GM18873 (cell line): ENCODE measurements at regions not wholly inside any gene's neighbourhood (a gene's known extent, or its start where the extent isn't known, plus 50 kb on each side); places are given as distances from the start of the nearest gene placed in this dataset.

Source experiments
- ATAC-seq: cut with Tn5 transposase; IDR thresholded peaks from one replicate; pipeline ENCODE4 v1.9.1; 2021; ENCODE audit warnings: mild to moderate bottlenecking, moderate library complexity, moderate number of reproducible peaks; ENCODE audit not compliant: unreplicated experiment, low FRiP score

DNA sequence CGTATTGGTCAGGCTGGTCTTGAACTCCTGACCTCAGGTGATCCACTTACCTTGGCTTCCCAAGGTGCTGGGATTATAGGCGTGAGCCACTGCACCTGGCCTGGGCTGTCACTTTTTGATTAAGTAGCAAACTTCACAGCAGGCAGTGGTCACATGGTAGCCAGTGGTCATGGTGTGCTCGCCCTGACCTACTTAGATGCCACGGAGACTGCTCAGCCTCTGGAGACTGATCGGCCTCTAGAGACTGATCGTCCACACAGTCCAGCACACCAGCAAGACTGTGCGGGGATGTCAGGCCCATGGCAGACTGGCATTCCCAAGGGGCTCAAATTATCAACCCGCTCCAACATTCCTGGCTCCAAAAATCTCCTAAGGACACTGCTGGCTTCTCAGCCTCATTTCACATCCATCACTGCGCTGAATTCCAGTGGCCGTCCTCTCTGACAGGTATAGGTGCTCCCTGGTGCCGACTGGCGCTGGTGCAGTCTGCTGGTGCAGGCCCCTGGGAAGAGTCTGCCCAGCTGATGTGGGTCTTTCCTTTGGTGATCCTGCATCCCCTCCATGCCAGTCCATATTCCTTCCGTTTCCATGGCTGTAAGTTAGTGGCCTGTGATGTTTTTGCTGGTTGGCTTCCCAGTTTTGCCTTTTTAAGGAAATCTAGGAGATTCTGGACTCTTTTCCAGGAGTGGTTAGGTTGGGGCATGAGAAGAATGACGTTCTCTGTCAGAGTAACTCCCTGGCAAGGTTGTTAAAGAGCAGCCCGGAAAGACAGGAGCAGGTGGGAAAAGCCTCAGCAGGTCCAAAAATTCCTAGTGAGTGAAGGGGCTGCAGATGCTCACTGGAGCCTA is 374.5 kb upstream of the HS6ST1 start:
- ATAC-seq = no peak

DNA sequence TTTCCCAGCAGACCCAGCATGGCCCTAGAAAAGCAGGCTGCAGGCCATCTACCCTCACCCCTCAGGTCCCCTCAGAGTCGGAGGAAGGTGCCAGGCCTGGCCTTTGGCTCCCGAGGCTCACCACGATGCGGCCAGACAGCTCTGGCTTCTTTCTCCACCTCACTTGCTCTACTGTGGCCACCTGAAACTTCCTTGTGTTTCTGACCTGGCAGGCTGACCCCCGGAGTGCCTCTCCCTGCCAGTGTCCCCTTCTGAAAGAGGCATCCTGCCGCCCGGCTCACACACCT is 375.0 kb upstream of the HS6ST1 start:
- ATAC-seq = no peak

- no peak for ATAC-seq
Observed at GRCh38 chr2:128695646-128696220, 377.1 kb upstream of the HS6ST1 start.

- ATAC-seq = no peak
Observed at GRCh38 chr2:128696421-128696820, 377.8 kb upstream of the HS6ST1 start.

DNA sequence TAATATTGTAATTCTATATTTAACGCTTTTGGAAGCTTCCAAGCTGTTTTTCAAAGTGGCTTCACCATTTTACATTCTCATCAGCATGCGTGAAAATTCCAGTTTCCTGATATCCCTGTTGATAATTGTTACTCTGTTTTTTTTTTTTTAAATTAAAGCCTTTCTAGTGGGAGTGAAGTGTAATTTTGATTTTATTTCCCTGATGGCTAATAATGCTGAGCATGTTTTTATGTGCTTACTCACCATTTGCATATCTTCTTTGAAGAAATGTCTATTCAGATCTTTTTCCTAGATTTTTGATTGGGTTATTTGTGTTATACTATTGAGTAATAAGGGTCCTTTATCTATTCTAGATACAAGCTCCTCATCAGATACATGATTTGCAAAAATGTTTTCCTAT is 382.8 kb upstream of the HS6ST1 start:
- no peak for ATAC-seq

GRCh38 chr2:128702616-128703015 is 383.9 kb upstream of the HS6ST1 start:
- ATAC-seq = no peak

DNA sequence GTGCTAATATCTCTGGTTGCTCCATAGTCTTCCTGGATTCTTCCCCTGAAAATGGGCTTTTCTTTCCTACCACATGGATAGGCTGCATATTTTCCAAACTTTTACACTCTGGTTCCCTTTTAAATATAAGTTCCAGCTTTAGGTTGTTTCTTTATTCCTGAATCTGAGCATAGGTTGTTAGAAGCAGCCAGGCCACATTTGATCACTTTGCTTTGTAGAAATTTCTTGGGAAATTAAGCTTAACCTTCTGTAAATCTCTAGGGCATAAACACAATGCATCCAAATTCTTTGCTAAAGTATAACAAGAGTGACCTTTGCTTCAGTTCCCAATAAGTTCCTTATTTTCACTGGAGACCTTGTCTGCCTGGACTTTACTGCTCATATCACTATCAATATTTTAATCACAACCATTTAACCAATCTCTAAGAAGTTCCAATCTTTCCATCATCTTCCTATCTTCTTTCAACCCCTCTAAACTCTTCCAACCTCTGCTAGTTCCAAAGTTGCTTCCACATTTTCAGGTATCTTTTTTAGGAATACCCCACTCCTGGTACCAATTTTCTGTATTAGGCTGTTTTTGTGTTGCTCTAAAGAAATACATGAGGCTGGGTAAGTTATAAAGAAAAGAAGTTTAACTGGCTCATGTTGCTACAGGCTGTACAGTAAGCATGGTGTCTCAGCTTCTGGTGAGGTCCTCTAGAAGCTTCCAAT is 389.6 kb upstream of the HS6ST1 start:
- no peak for ATAC-seq

GRCh38 chr2:128710242-128710641 is 391.6 kb upstream of the HS6ST1 start:
- ATAC-seq = no peak

DNA sequence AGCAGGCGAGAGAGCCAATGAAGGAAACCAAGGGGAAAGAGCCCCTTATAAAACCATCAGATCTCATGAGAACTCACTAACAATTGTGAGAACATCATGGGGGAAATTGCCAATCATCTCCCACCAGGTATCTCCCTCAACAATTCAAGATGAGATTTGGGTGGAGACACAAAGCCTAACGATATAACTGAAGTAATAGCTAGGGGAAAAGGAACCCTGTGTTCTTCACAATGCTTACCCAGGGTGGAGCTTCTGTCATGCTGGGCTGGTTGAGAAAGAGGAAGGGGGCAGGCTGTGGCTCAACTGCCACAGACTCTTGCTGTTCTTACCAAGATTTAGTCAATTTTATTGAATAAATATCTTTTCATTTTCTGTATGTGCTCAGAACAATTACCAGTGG is 392.1 kb upstream of the HS6ST1 start:
- ATAC-seq = no peak

- no peak for ATAC-seq
Observed at GRCh38 chr2:128714285-128714684, 395.6 kb upstream of the HS6ST1 start.

DNA sequence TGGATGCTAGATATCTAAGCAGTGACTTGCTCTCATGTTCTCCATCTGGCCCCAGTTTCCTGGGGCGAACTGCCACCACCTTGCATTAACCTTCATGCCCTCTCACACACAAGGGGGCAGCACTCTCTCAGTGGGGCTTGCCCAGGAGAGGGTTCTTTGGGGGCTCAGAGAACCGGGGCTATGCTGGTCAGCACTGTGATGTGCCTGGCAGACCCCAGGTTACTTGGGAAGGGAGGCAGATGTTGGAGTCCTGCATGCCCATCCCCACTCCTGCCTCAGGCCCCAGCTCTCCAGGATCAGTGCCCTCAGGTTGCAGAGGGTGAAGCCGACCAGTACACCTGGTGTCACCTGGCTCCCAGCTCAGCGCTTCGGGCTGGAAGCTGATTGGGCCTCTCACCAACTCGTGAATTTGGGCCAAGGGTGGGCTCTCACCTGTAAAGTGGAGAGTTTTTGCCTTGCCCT is 396.2 kb upstream of the HS6ST1 start:
- no peak for ATAC-seq

DNA sequence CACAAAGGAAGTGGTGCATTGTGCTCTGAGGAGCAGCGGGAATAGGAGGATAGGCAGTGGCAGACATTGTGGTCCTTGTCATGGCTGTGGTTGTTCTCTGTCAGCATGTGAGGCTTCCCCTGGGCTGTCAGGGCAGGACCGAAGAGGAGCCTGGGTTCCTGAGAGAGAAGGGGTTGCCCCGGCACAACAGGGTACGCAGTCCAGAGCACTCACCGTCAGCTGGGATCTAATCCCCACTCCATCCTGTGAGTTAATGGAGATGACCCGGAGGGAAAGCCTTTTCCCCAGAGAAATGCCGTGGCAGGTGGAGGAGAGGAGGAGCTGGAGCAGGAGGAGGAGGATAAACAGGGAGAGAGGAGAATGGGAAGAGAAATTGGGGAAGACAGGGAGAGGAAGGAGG is 396.7 kb upstream of the HS6ST1 start:
- no peak for ATAC-seq

DNA sequence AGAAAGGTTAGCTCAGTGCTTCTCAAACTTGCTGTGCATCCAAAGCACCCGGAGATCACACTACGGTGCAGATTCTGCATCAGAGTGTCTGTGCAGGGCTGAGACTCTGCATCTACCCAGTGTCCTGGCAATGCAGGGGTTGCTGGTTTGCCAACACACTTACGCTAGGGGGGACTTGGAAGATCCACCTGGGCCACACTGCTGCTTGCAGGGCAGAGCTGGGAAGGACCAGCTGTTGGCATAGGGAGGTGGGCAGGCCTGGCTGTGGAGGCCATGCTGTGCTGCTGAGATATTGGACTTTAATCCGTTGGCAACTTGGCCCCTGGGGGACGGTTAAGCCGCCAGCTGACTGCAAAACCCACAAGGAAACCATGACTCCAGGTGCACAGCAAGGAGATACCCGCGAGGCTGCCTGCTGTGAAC is 397.6 kb upstream of the HS6ST1 start:
- no peak for ATAC-seq

- no peak for ATAC-seq
Observed at GRCh38 chr2:128717758-128718710, 399.4 kb upstream of the HS6ST1 start.

- no peak for ATAC-seq
Observed at GRCh38 chr2:128720080-128721022, 401.7 kb upstream of the HS6ST1 start.

DNA sequence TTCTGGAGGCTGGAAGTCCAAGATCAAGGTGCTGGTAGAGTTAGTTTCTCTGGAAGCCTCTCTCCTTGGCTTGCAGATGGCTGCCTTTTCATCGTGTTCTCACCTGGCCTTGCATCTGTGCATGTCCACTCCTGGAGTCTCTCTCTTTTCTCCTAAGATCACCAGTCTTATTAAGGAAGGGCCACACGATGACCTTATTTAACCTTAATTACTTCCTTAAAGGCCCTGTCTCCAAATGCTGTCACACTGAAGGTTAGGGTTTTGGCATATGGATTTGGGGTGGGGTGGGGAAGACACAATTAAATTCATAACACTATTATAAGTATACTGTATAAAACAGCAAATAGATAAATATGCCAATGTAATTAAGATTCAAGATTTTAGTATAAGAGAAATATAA is 402.4 kb upstream of the HS6ST1 start:
- ATAC-seq = no peak

DNA sequence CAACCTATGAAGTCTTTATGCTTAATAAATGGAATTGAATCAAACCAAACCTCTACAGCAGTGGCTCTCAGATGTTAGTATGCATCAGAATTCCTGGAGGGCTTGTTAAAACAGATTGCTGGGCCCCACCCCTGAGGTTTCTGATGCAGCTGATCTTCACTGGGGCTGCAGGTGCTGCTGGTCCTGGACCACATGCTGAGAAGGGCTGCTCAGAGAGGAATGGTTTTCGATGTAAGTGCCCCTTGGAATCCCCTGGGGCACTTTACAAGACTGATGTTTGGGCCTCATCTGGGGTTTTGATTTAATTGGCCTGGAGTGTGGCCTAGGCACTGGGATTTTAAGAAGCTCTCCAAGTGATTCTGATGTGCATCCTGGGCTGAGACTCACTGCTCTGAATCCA is 403.8 kb upstream of the HS6ST1 start:
- ATAC-seq = no peak

DNA sequence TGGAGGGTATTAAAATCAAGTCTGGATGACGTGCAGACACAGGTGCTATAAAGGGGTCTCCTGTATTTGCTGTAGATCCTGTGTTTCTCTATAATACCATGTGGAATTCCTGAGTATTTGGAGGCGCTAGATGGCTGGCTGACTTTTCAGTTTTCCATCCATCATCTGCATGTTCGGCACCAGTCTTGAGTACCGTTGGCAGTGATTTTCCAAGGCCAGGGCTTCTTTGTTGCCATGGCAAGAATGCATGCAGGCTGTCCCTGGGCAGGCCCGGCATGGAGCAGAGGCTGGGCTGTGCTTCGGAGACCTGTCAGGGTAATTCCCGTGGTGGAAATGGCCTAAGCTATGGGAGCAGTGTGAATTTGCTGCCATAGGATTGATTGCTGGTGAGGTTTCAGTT is 405.9 kb upstream of the HS6ST1 start:
- no peak for ATAC-seq

GRCh38 chr2:128724972-128725371 is 406.3 kb upstream of the HS6ST1 start:
- ATAC-seq = no peak

- no peak for ATAC-seq
Observed at GRCh38 chr2:128726236-128726635, 407.6 kb upstream of the HS6ST1 start.
